ENCODE measurements at regions not wholly inside any gene's neighbourhood (a gene's known extent, or its start where the extent isn't known, plus 50 kb on each side); places are given as distances from the start of the nearest gene placed in this dataset.

GRCh38 chr15:37625576-37625975 is 308.9 kb upstream of the TMCO5A start:
- no peak for DNase-seq
- no peak overlapping the region for H3K27ac ChIP-seq (ENCODE audit: low read length)

DNA sequence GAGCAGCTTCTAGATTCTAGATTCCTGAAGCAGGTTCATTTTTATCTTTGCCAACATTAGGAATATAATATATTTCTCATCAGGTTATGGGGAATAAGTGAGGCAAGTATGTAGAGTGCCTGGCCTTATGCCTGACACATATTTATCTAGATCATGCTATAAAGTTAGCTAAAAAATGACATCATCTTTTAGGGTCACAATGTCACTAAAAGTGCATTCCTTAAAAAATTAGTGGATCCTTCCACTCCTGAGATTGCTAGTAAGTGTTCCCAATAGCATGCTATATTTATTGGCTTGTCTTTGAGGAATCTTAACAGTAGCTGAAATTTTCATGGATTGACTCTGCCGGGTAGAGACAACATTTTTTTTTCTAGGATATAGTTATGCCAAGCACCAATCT is 305.9 kb upstream of the TMCO5A start:
- Histone ChIP-seq H4K20me1 (ENCODE audit: insufficient read depth, low read length) (no peaks in the 10 kb centered on the region), H3K27me3 (ENCODE audit: insufficient read depth, low read length, poor library complexity) (no peaks in the 10 kb centered on the region), H3K79me2 (ENCODE audit: insufficient read depth, low read length) (no peaks in the 10 kb centered on the region), H3K4me1 (ENCODE audit: insufficient read depth, low read length) (no peaks in the 10 kb centered on the region), H3K9me3 (ENCODE audit: insufficient read depth, low read length, severe bottlenecking) (no peaks in the 10 kb centered on the region), H3K4me2 (ENCODE audit: insufficient read depth, low read length) (no peak overlapping the region), H3K4me3 (ENCODE audit: low read depth in 1 of 2, low read length in 2 of 2) (no peak overlapping the region), H3K27ac (ENCODE audit: low read length) (no peak overlapping the region), H2AFZ (ENCODE audit: low read depth, low read length) (no peak overlapping the region), H3K36me3 (ENCODE audit: insufficient read depth, low read length) (no peaks in the 10 kb centered on the region), H3K9ac (ENCODE audit: low read depth, low read length) (no peak overlapping the region)
- ATAC-seq (ENCODE audit: insufficient read depth, low read depth) (no peak), DNase-seq (no peak)
- TF ChIP-seq EZH2 (IDR thresholded peaks at IDR 0.05; ENCODE audit: borderline replicate concordance, low read depth, low read length, severe bottlenecking) (no peak), CTCF (IDR thresholded peaks at IDR 0.05; ENCODE audit: borderline replicate concordance, extremely low read depth, low read length, poor library complexity, severe bottlenecking) (no peak)

More at GRCh38 chr15:37625576-37625975, 308.9 kb upstream of the TMCO5A start:
- no peak for ATAC-seq (ENCODE audit: insufficient read depth, low read depth)
- TF ChIP-seq EZH2 (IDR thresholded peaks at IDR 0.05; ENCODE audit: borderline replicate concordance, low read depth, low read length, severe bottlenecking), result no peak
- TF ChIP-seq CTCF (IDR thresholded peaks at IDR 0.05; ENCODE audit: borderline replicate concordance, extremely low read depth, low read length, poor library complexity, severe bottlenecking), result no peak
- no peaks in the 10 kb centered on the region for H3K36me3 ChIP-seq (ENCODE audit: insufficient read depth, low read length)
- no peaks in the 10 kb centered on the region for H3K4me1 ChIP-seq (ENCODE audit: insufficient read depth, low read length)
- H3K4me2 ChIP-seq (ENCODE audit: insufficient read depth, low read length), result no peak overlapping the region
- no peak overlapping the region for H3K4me3 ChIP-seq (ENCODE audit: low read depth in 1 of 2, low read length in 2 of 2)
- no peaks in the 10 kb centered on the region for H4K20me1 ChIP-seq (ENCODE audit: insufficient read depth, low read length)
- no peaks in the 10 kb centered on the region for H3K79me2 ChIP-seq (ENCODE audit: insufficient read depth, low read length)
- no peaks in the 10 kb centered on the region for H3K27me3 ChIP-seq (ENCODE audit: insufficient read depth, low read length, poor library complexity)
- H3K9me3 ChIP-seq (ENCODE audit: insufficient read depth, low read length, severe bottlenecking), result no peaks in the 10 kb centered on the region
- no peak overlapping the region for H2AFZ ChIP-seq (ENCODE audit: low read depth, low read length)
- H3K9ac ChIP-seq (ENCODE audit: low read depth, low read length), result no peak overlapping the region

GRCh38 chr15:37636736-37637135 is 297.7 kb upstream of the TMCO5A start:
- Histone ChIP-seq H3K27ac (ENCODE audit: low read length) (no peak overlapping the region), H3K4me1 (ENCODE audit: insufficient read depth, low read length) (no peaks in the 10 kb centered on the region), H4K20me1 (ENCODE audit: insufficient read depth, low read length) (no peaks in the 10 kb centered on the region), H2AFZ (ENCODE audit: low read depth, low read length) (no peak overlapping the region), H3K4me2 (ENCODE audit: insufficient read depth, low read length) (no peak overlapping the region), H3K36me3 (ENCODE audit: insufficient read depth, low read length) (no peaks in the 10 kb centered on the region), H3K27me3 (ENCODE audit: insufficient read depth, low read length, poor library complexity) (no peaks in the 10 kb centered on the region), H3K9me3 (ENCODE audit: insufficient read depth, low read length, severe bottlenecking) (no peaks in the 10 kb centered on the region), H3K4me3 (ENCODE audit: low read depth in 1 of 2, low read length in 2 of 2) (no peak overlapping the region), H3K9ac (ENCODE audit: low read depth, low read length) (no peak overlapping the region), H3K79me2 (ENCODE audit: insufficient read depth, low read length) (no peaks in the 10 kb centered on the region)
- TF ChIP-seq EZH2 (IDR thresholded peaks at IDR 0.05; ENCODE audit: borderline replicate concordance, low read depth, low read length, severe bottlenecking) (no peak), CTCF (IDR thresholded peaks at IDR 0.05; ENCODE audit: borderline replicate concordance, extremely low read depth, low read length, poor library complexity, severe bottlenecking) (no peak)
- no peak for DNase-seq
- no peak for ATAC-seq (ENCODE audit: insufficient read depth, low read depth)

GRCh38 chr15:37638116-37638515 is 296.3 kb upstream of the TMCO5A start:
- Histone ChIP-seq H3K36me3 (ENCODE audit: insufficient read depth, low read length) (no peaks in the 10 kb centered on the region), H2AFZ (ENCODE audit: low read depth, low read length) (no peak overlapping the region), H3K9me3 (ENCODE audit: insufficient read depth, low read length, severe bottlenecking) (no peaks in the 10 kb centered on the region), H3K4me2 (ENCODE audit: insufficient read depth, low read length) (no peak overlapping the region), H3K9ac (ENCODE audit: low read depth, low read length) (no peak overlapping the region), H3K27ac (ENCODE audit: low read length) (no peak overlapping the region), H3K4me1 (ENCODE audit: insufficient read depth, low read length) (no peaks in the 10 kb centered on the region), H3K79me2 (ENCODE audit: insufficient read depth, low read length) (no peaks in the 10 kb centered on the region), H4K20me1 (ENCODE audit: insufficient read depth, low read length) (no peaks in the 10 kb centered on the region), H3K27me3 (ENCODE audit: insufficient read depth, low read length, poor library complexity) (no peaks in the 10 kb centered on the region), H3K4me3 (ENCODE audit: low read depth in 1 of 2, low read length in 2 of 2) (no peak overlapping the region)
- TF ChIP-seq CTCF (IDR thresholded peaks at IDR 0.05; ENCODE audit: borderline replicate concordance, extremely low read depth, low read length, poor library complexity, severe bottlenecking) (no peak), EZH2 (IDR thresholded peaks at IDR 0.05; ENCODE audit: borderline replicate concordance, low read depth, low read length, severe bottlenecking) (no peak)
- DNase-seq (no peak), ATAC-seq (ENCODE audit: insufficient read depth, low read depth) (no peak)
